Spleen (tissue), 11 donors: ENCODE measurements at regions not wholly inside any gene's neighbourhood (a gene's known extent, or its start where the extent isn't known, plus 50 kb on each side); places are given as distances from the start of the nearest gene placed in this dataset.

ENCODE experiments used
- DNase-seq: peaks from one replicate; pipeline ENCODE4 v3.0.0-alpha.2; 2020
- H3K27ac ChIP-seq, 8 donors: fragments of 200-600 bp; sonication (generic) in 7 of 8; 1 replicate in 4 of 8; 2 replicates in 4 of 8; pipeline versions ENCODE4 v1.5.0 to v1.8.0; 2016 to 2021; ENCODE audit warnings: inconsistent platforms in 4 of 8, mild to moderate bottlenecking in 4 of 8, moderate library complexity in 1 of 8
- H3K27me3 ChIP-seq, 7 donors: fragments of 200-600 bp; sonication (generic) in 6 of 7; replicated peaks in 1 of 7; 1 replicate in 4 of 7; 2 replicates in 3 of 7; pipeline versions ENCODE4 v1.5.0 to v1.8.0; 2016 to 2021; ENCODE audit warnings: inconsistent platforms in 3 of 7, mild to moderate bottlenecking in 1 of 7
- H3K36me3 ChIP-seq, 6 donors: fragments of 200-600 bp; sonication (generic) in 5 of 6; 1 replicate in 4 of 6; 2 replicates in 2 of 6; pipeline versions ENCODE4 v1.5.0 to v1.8.0; 2016 to 2021; ENCODE audit warnings: inconsistent platforms in 2 of 6
- H3K4me1 ChIP-seq, 6 donors: fragments of 200-600 bp; sonication (generic) in 5 of 6; 1 replicate in 3 of 6; 2 replicates in 3 of 6; pipeline versions ENCODE4 v1.5.0 to v1.8.0; 2016 to 2021; ENCODE audit warnings: inconsistent platforms in 3 of 6
- H3K4me3 ChIP-seq, 8 donors: fragments of 200-600 bp; sonication (generic) in 7 of 8; 1 replicate in 4 of 8; 2 replicates in 4 of 8; pipeline versions ENCODE4 v1.5.0 to v1.8.0; 2016 to 2021; ENCODE audit warnings: inconsistent platforms in 4 of 8, mild to moderate bottlenecking in 4 of 8, moderate library complexity in 2 of 8
- H3K9me3 ChIP-seq, 8 donors: fragments of 200-600 bp; sonication (generic) in 7 of 8; 1 replicate in 4 of 8; 2 replicates in 4 of 8; pipeline versions ENCODE4 v1.5.0 to v1.8.0; 2016 to 2021; ENCODE audit warnings: inconsistent platforms in 4 of 8
- POLR2A ChIP-seq, 3 donors: fragments of 450-650 bp; IDR thresholded peaks; one replicate each; pipeline ENCODE4 v1.5.1; 2017; ENCODE audit warnings: antibody characterized with exemption in 3 of 3, mild to moderate bottlenecking in 1 of 3
- POLR2AphosphoS5 ChIP-seq, 3 donors: sonication (generic); formaldehyde crosslinking; IDR thresholded peaks; one replicate each; pipeline ENCODE4 v1.5.1; 2017; ENCODE audit warnings: antibody characterized with exemption in 3 of 3
- WGBS, 5 donors: extraction: QIAGEN DNeasy Blood & Tissue Kit in 3 of 5; methylation state at CpG; one replicate each; pipeline versions ENCODE4 v1.1.5 to v1.1.7; 2013 to 2018; 5-methylcytosine and 5-hydroxymethylcytosine counted together
- intact Hi-C: fragments of 100-400 bp; cut with DNase I; formaldehyde crosslinking; loops from one replicate; pipeline ENCODE4 v1.15.0; 2023; ENCODE audit warnings: low total_unique reads
- TF ChIP-seq, protein P1 (sequence below), 11 experiments: fragments of 200-600 bp in 7 of 11; fragments of 450-650 bp in 4 of 11; sonication (generic) in 4 of 11; IDR thresholded peaks in 8 of 11; conservative IDR thresholded peaks in 3 of 11; 1 replicate in 7 of 11; 2 replicates in 4 of 11; pipeline versions ENCODE4 v1.4.0 to v1.8.0; 2016 to 2021; ENCODE audit warnings: antibody characterized with exemption in 11 of 11, inconsistent platforms in 4 of 11, mild to moderate bottlenecking in 1 of 11
- donor health status: healthy with polysubstance abuse.
- donor health status: DM: no; HTN: no; CAD: no; lungs with moderate emphysema.
- donor health status: DM: no; HTN: no; CAD: no.
- donor health status: Bipolar disorder and iron deficiency.
- donor health status: healthy.
- donor health status: DM: no; HTN: no; CAD: no.
- donor health status: DM: yes; HTN: yes; CAD: no.

DNA sequence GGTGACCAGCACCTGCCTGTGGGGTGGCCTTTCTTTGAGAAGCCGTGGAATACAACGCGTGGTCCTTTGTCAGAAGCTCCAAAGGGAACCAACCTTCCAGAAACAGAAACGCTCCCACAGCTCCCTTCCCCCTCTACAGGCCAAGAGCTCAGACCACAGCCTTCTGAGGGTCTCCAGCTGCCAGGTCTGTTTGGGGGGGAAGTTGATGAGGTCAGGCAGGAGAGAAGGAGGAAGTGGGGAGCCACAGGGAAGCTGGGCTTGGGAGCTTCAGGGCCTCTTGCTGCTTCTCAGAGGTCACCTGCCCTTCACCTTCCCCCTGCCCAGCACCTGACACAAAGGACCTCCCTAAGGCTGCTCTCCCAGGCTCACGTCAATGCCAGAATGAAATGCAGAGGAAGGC, 287.7 kb upstream of the ID2 start:
- H3K4me3 ChIP-seq: no peak overlapping the region
- TF ChIP-seq POLR2AphosphoS5 (IDR thresholded peaks at IDR 0.05) (no peak), POLR2A (IDR thresholded peaks at IDR 0.05) (no peak)
- TF ChIP-seq, protein P1, sequence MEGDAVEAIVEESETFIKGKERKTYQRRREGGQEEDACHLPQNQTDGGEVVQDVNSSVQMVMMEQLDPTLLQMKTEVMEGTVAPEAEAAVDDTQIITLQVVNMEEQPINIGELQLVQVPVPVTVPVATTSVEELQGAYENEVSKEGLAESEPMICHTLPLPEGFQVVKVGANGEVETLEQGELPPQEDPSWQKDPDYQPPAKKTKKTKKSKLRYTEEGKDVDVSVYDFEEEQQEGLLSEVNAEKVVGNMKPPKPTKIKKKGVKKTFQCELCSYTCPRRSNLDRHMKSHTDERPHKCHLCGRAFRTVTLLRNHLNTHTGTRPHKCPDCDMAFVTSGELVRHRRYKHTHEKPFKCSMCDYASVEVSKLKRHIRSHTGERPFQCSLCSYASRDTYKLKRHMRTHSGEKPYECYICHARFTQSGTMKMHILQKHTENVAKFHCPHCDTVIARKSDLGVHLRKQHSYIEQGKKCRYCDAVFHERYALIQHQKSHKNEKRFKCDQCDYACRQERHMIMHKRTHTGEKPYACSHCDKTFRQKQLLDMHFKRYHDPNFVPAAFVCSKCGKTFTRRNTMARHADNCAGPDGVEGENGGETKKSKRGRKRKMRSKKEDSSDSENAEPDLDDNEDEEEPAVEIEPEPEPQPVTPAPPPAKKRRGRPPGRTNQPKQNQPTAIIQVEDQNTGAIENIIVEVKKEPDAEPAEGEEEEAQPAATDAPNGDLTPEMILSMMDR (IDR thresholded peaks at IDR 0.05 in 8 of 11, conservative IDR thresholded peaks at IDR 0.05 in 3 of 11): no peak
- H3K36me3 ChIP-seq: no peaks in the 10 kb centered on the region
- H3K27ac ChIP-seq: no peak overlapping the region
- WGBS, 5 donors: 54 to 88% (median 63%) methylated on average over 5 of the region's 5 CpGs
- H3K9me3 ChIP-seq: no peaks in the 10 kb centered on the region
- peaks cover 0 to 20% (median 8%) of the 10 kb centered on the region in 6 donors for H3K4me1 ChIP-seq
- intact Hi-C loops: no loop called here
- DNase-seq: no peak
- H3K27me3 ChIP-seq: no peaks in the 10 kb centered on the region

DNA sequence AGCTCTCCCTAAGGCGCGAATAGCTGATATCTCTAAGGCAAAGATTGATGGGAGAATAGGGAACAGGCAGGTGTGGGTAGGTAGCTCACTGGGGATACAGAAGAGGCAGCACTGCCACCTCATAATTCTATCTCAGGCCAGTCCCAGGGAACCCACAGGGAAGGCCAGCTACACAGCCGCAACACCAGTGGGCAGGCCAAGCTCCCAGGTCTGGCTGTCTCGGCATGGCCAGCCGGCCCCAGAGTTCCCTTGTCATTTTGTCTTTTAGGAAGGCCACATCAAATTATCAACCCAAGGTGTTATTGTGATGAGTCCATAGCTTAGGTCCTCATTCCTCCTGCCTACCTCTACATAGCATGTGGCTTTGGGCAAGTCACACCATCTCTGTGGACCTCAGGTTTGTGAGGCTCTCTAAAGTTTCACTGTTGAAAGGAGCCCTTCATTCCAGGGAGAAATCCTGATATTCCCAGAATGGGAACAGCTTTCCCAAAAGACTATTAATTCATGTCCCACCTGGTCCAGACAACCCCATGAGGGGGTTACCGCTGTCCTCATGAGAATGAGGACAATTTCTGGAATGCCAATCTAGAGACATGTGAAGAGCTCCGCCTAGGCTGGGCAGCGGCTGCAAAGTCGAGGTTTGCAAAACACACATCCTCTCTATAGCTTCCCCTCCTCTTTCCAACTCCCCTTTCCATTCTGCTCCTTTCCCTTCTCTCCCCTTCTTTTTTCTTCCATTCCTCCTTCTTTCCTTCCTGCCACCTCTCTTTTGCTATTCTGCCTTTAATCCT, 287.1 kb upstream of the ID2 start:
- intact Hi-C loops: no loop called here
- WGBS, 5 donors: 81 to 92% (median 88%) methylated on average over 9 of the region's 9 CpGs
- no peak for TF ChIP-seq POLR2AphosphoS5 (IDR thresholded peaks at IDR 0.05)
- TF ChIP-seq, protein P1 (IDR thresholded peaks at IDR 0.05 in 8 of 11, conservative IDR thresholded peaks at IDR 0.05 in 3 of 11): no peak
- no peak for TF ChIP-seq POLR2A (IDR thresholded peaks at IDR 0.05)

DNA sequence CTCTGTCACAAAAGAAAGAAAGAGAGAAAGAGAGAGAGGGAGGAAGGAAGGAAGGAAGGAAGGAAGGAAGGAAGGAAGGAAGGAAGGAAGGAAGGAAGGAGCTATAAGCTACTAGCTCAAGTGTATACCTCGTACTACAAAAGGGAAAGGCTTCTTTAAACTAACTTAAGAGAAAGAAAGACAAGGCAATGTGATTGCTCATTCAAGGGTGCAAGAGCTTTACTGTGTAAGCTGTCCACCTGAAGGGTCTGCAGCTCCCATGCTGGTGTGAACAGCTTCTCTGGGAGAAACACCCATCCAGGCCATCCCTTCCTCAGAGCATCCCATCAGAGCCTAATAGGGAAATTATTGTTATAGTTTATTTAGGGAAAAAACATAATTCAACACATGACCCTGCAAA, 286.1 kb upstream of the ID2 start:
- no peaks in the 10 kb centered on the region for H3K9me3 ChIP-seq
- H3K4me3 ChIP-seq: no peak overlapping the region
- H3K27me3 ChIP-seq: no peaks in the 10 kb centered on the region
- H3K4me1 ChIP-seq: peaks cover 0 to 11% (median 0%) of the 10 kb centered on the region in 6 donors
- 21 to 35% (median 29%) methylated on average over 1 of the region's 1 CpG for WGBS, 5 donors
- H3K36me3 ChIP-seq: no peaks in the 10 kb centered on the region
- TF ChIP-seq, protein P1 (IDR thresholded peaks at IDR 0.05 in 8 of 11, conservative IDR thresholded peaks at IDR 0.05 in 3 of 11): no peak
- no peak for TF ChIP-seq POLR2AphosphoS5 (IDR thresholded peaks at IDR 0.05)
- TF ChIP-seq POLR2A (IDR thresholded peaks at IDR 0.05): no peak
- no peak overlapping the region for H3K27ac ChIP-seq
- DNase-seq: no peak
- intact Hi-C loops: no loop called here

More for the DNA sequence above, 287.1 kb upstream of the ID2 start:
- Histone ChIP-seq H3K9me3 (no peaks in the 10 kb centered on the region), H3K4me3 (no peak overlapping the region), H3K4me1 (peaks cover 0 to 14% (median 2%) of the 10 kb centered on the region in 6 donors), H3K36me3 (no peaks in the 10 kb centered on the region), H3K27ac (no peak overlapping the region), H3K27me3 (no peaks in the 10 kb centered on the region)
- DNase-seq: no peak

DNA sequence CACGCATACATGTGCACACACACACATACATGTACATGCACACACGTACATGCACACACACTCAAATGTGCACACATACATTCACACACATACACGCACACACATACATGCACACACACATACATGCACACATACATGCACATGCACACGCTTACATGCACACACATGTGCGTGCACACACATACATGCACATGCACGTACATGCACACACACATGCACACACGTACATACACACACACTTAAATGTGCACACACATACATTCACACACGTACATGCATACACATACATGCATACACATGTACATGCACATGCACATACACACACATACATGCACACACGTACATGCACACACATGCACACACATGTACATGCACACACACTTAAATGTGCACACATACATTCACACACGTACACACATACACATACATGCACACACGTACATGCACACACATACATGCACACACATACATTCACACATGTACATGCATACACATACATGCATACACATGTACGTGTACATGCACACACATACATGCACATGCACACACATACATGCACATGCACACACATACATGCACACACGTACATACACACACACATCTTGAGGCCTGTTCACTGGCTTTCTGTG, 283.7 kb upstream of the ID2 start:
- intact Hi-C loops: no loop called here
- no peaks in the 10 kb centered on the region for H3K36me3 ChIP-seq
- DNase-seq: no peak
- H3K27me3 ChIP-seq: no peaks in the 10 kb centered on the region
- 72 to 96% (median 82%) methylated on average over 13 of the region's 13 CpGs for WGBS, 5 donors
- H3K9me3 ChIP-seq: no peaks in the 10 kb centered on the region
- TF ChIP-seq, protein P1 (IDR thresholded peaks at IDR 0.05 in 8 of 11, conservative IDR thresholded peaks at IDR 0.05 in 3 of 11): no peak
- no peak for TF ChIP-seq POLR2AphosphoS5 (IDR thresholded peaks at IDR 0.05)
- H3K27ac ChIP-seq: no peak overlapping the region
- H3K4me1 ChIP-seq: peaks cover 0 to 11% (median 0%) of the 10 kb centered on the region in 6 donors
- no peak overlapping the region for H3K4me3 ChIP-seq
